A549 (cell line): ENCODE measurements at regions not wholly inside any gene's neighbourhood (a gene's known extent, or its start where the extent isn't known, plus 50 kb on each side); places are given as distances from the start of the nearest gene placed in this dataset.

Source experiments
- ATAC-seq, 2 experiments: fragments of 200-7000 bp in 1 of 2; fragments of >200 bp in 1 of 2; cut with Nextera tagmentation in 1 of 2; cut with Tn5 transposase in 1 of 2; 3 replicates each; pipeline versions ENCODE4 v1.8.0 to v1.9.1; 2018 to 2020; ENCODE audit warnings: mild to moderate bottlenecking in 1 of 2, moderate library complexity in 1 of 2
- CTCF ChIA-PET: fragments of 300-600 bp; sonication (Branson Sonifier 250); formaldehyde crosslinking; extraction: SDS; loops from one replicate; lab custom pipeline; 2021; ENCODE audit warnings: antibody characterized with exemption, inconsistent platforms; lab: Yijun Ruan, JAX
- POLR2A ChIA-PET: fragments of 350-600 bp; formaldehyde crosslinking; extraction: SDS; loops from one replicate; lab custom pipeline; 2021; ENCODE audit warnings: antibody characterized with exemption, inconsistent platforms; lab: Yijun Ruan, JAX
- DNase-seq, 2 experiments: peaks; one replicate each; pipeline versions ENCODE4 v3.0.0 to v3.0.0-alpha.2; 2011 to 2016; ENCODE audit warnings: low read depth in 1 of 2, low spot score in 1 of 2
- FAIRE-seq: peaks from 2 replicates; lab custom pipeline; 2011; peaks lifted over from hg19 to GRCh38; lab: Jason Lieb, UNC
- H3K27ac ChIP-seq, 2 experiments: fragments of >200 bp; sonication (Bioruptor Twin); formaldehyde crosslinking; 3 replicates each; pipeline ENCODE4 v1.5.1; 2016 to 2017
- H3K4me1 ChIP-seq: fragments of >200 bp; sonication (Bioruptor Twin); formaldehyde crosslinking; 3 replicates; pipeline ENCODE4 v1.6.1; 2016
- H3K4me2 ChIP-seq: fragments of >200 bp; sonication (Bioruptor Twin); formaldehyde crosslinking; 3 replicates; pipeline ENCODE4 v1.6.1; 2016
- H3K4me3 ChIP-seq: fragments of >200 bp; sonication (Bioruptor Twin); formaldehyde crosslinking; 3 replicates; pipeline ENCODE4 v1.5.1; 2016
- H3K9me3 ChIP-seq: fragments of >200 bp; sonication (Bioruptor Twin); formaldehyde crosslinking; 3 replicates; pipeline ENCODE4 v1.6.1; 2016
- BCL3 ChIP-seq: fragments of >200 bp; sonication (Bioruptor Twin); formaldehyde crosslinking; IDR thresholded peaks from 3 replicates; pipeline ENCODE4 v1.6.1; 2016
- CEBPB ChIP-seq, 2 experiments: fragments of >200 bp in 1 of 2; sonication (Bioruptor Twin) in 1 of 2; formaldehyde crosslinking in 1 of 2; IDR thresholded peaks; 2 replicates each; pipeline ENCODE4 v1.6.1; 2012 to 2016
- CHD4 ChIP-seq: fragments of 200-600 bp; sonication (generic); IDR thresholded peaks from 2 replicates; pipeline ENCODE4 v1.6.1; 2016; ENCODE audit warnings: antibody characterized with exemption, mild to moderate bottlenecking, borderline replicate concordance
- CTCF ChIP-seq: fragments of >200 bp; sonication (Bioruptor Twin); formaldehyde crosslinking; IDR thresholded peaks from 3 replicates; pipeline ENCODE4 v1.5.1; 2016
- E2F6 ChIP-seq: IDR thresholded peaks from 2 replicates; pipeline ENCODE4 v1.6.1; 2012; ENCODE audit warnings: low read depth, borderline replicate concordance
- EHMT2 ChIP-seq: fragments of 200-600 bp; sonication (generic); IDR thresholded peaks from 2 replicates; pipeline ENCODE4 v1.6.1; 2016; ENCODE audit warnings: antibody characterized with exemption, low read depth, mild to moderate bottlenecking, moderate library complexity
- ELK1 ChIP-seq: fragments of 150-350 bp; IDR thresholded peaks from 2 replicates; pipeline ENCODE4 v1.6.1; 2014; ENCODE audit warnings: low read depth, mild to moderate bottlenecking, low read length
- FOSB ChIP-seq: fragments of 250-450 bp; sonication (Bioruptor Pico); IDR thresholded peaks from 2 replicates; pipeline ENCODE4 v1.5.0; 2020; ENCODE audit warnings: mild to moderate bottlenecking, moderate library complexity
- FOXS1 ChIP-seq: fragments of 250-450 bp; sonication (Bioruptor Pico); IDR thresholded peaks from 2 replicates; pipeline ENCODE4 v1.5.0; 2020; ENCODE audit warnings: mild to moderate bottlenecking, moderate library complexity
- GATA3 ChIP-seq: IDR thresholded peaks from 2 replicates; pipeline ENCODE4 v1.6.1; 2012; ENCODE audit warnings: borderline replicate concordance
- HOXA7 ChIP-seq: fragments of 250-450 bp; sonication (Bioruptor Pico); IDR thresholded peaks from 2 replicates; pipeline ENCODE4 v1.5.0; 2020; ENCODE audit warnings: mild to moderate bottlenecking, moderate library complexity
- HOXB5 ChIP-seq: fragments of 250-450 bp; sonication (Bioruptor Pico); IDR thresholded peaks from 2 replicates; pipeline ENCODE4 v1.5.0; 2020; ENCODE audit warnings: mild to moderate bottlenecking, moderate library complexity
- JUN ChIP-seq, 2 experiments: fragments of >200 bp; sonication (Bioruptor Twin); formaldehyde crosslinking; IDR thresholded peaks; 2 replicates in 1 of 2; 3 replicates in 1 of 2; pipeline ENCODE4 v1.6.1; 2016 to 2017
- JUNB ChIP-seq: fragments of >200 bp; sonication (Bioruptor Twin); formaldehyde crosslinking; IDR thresholded peaks from 2 replicates; pipeline ENCODE4 v1.6.1; 2016
- KDM1A ChIP-seq: fragments of 200-600 bp; sonication (generic); IDR thresholded peaks from 2 replicates; pipeline ENCODE4 v1.6.1; 2016; ENCODE audit warnings: low read depth, mild to moderate bottlenecking
- KDM5A ChIP-seq: fragments of 200-600 bp; sonication (generic); IDR thresholded peaks from 2 replicates; pipeline ENCODE4 v1.6.1; 2016; ENCODE audit warnings: antibody characterized with exemption, mild to moderate bottlenecking
- MAFK ChIP-seq: fragments of 450-650 bp; IDR thresholded peaks from 2 replicates; pipeline ENCODE4 v1.6.1; 2014; ENCODE audit not compliant: partially characterized antibody
- MAX ChIP-seq: IDR thresholded peaks from 2 replicates; pipeline ENCODE4 v1.6.1; 2012
- MYC ChIP-seq: IDR thresholded peaks from 2 replicates; pipeline ENCODE4 v1.6.1; 2012; ENCODE audit warnings: mild to moderate bottlenecking, inconsistent platforms, low read length, improper control_type of control experiment, borderline replicate concordance
- NPAS2 ChIP-seq: fragments of 250-450 bp; sonication (Bioruptor Pico); IDR thresholded peaks from 2 replicates; pipeline ENCODE4 v1.8.0; 2022; ENCODE audit warnings: mild to moderate bottlenecking, moderate library complexity, borderline replicate concordance
- NR3C1 ChIP-seq: fragments of >200 bp; sonication (Bioruptor Twin); formaldehyde crosslinking; IDR thresholded peaks from 3 replicates; pipeline ENCODE4 v1.6.1; 2017
- PHF8 ChIP-seq: fragments of 200-600 bp; sonication (generic); IDR thresholded peaks from 2 replicates; pipeline ENCODE4 v1.6.1; 2016; ENCODE audit warnings: low read depth, mild to moderate bottlenecking, antibody characterized with exemption, moderate library complexity, borderline replicate concordance
- POLR2A ChIP-seq: IDR thresholded peaks from 2 replicates; pipeline ENCODE4 v1.6.1; 2012; ENCODE audit warnings: mild to moderate bottlenecking, low read length
- RARB ChIP-seq: fragments of 250-450 bp; sonication (Bioruptor Pico); IDR thresholded peaks from 2 replicates; pipeline ENCODE4 v1.8.0; 2021; ENCODE audit warnings: mild to moderate bottlenecking, moderate library complexity
- RNF2 ChIP-seq: fragments of 200-600 bp; sonication (generic); IDR thresholded peaks from 2 replicates; pipeline ENCODE4 v1.6.1; 2016; ENCODE audit warnings: low read depth, mild to moderate bottlenecking, antibody characterized with exemption, moderate library complexity, borderline replicate concordance
- SMC3 ChIP-seq: fragments of >200 bp; sonication (Bioruptor Twin); formaldehyde crosslinking; IDR thresholded peaks from 3 replicates; pipeline ENCODE4 v1.6.1; 2018; ENCODE audit warnings: inconsistent platforms
- SREBF2 ChIP-seq: fragments of 450-650 bp; IDR thresholded peaks from 2 replicates; pipeline ENCODE4 v1.6.1; 2014; ENCODE audit warnings: mild to moderate bottlenecking, moderate library complexity
- USF2 ChIP-seq: fragments of 450-650 bp; IDR thresholded peaks from 2 replicates; pipeline ENCODE4 v1.6.1; 2014; ENCODE audit warnings: antibody characterized with exemption
- WGBS: methylation state at CpG from one replicate; pipeline ENCODE4 v1.1.6; 2017; ENCODE audit errors: missing lambda C conversion rate; 5-methylcytosine and 5-hydroxymethylcytosine counted together

- WGBS: 83% methylated on average over 3 of the region's 3 CpGs
- DNase-seq (no peak), FAIRE-seq (no peak), ATAC-seq (no peak)
- no peak overlapping the region; a peak in 1 of 6 replicates for H3K27ac ChIP-seq
- no peak overlapping the region for H3K4me2 ChIP-seq
- POLR2A ChIA-PET: no interaction called here
- H3K9me3 ChIP-seq: no peaks in the 10 kb centered on the region
- CTCF ChIA-PET: interaction anchor here (1.2 kb wide), 1 partner anchor 96 kb away, joined by 3 read pairs; no protein-coding TSS in a partner anchor
- H3K4me1 ChIP-seq: peaks cover 38% of the 10 kb centered on the region
- TF ChIP-seq RNF2 (no peak), BCL3 (no peak), KDM1A (no peak), HOXA7 (CRISPR knock-in tag) (no peak), RARB (CRISPR knock-in tag) (no peak), CEBPB (IDR thresholded peaks at IDR 0.05) (no peak)
- no peak overlapping the region for H3K4me3 ChIP-seq
These were observed 247.5 kb downstream of the KLF6 start for GRCh38 chr10:3537518-3537917.

- H3K4me3 ChIP-seq: no peak overlapping the region
- CTCF ChIA-PET: no interaction called here
- TF ChIP-seq NPAS2: no peak
- TF ChIP-seq SREBF2: no peak
- TF ChIP-seq CHD4: no peak
- TF ChIP-seq ELK1: no peak
- no peak for TF ChIP-seq BCL3
- no peak for TF ChIP-seq POLR2A
- TF ChIP-seq SMC3: no peak
- no peak for TF ChIP-seq KDM5A
- TF ChIP-seq KDM1A: no peak
- TF ChIP-seq HOXB5 (CRISPR knock-in tag): no peak
- no peak for TF ChIP-seq E2F6
- no peak for TF ChIP-seq MAFK
- no peak for TF ChIP-seq FOSB (CRISPR knock-in tag)
- no peak for TF ChIP-seq RARB (CRISPR knock-in tag)
- no peak for TF ChIP-seq RNF2
- TF ChIP-seq JUNB: no peak
- no peak for TF ChIP-seq CTCF
- 94% methylated on average over 7 of the region's 7 CpGs for WGBS
- H3K4me2 ChIP-seq: no peak overlapping the region
- FAIRE-seq (no peak), ATAC-seq (no peak), DNase-seq (no peak)
- H3K27ac ChIP-seq: no peak overlapping the region
- H3K9me3 ChIP-seq: no peaks in the 10 kb centered on the region
- peaks cover 31% of the 10 kb centered on the region for H3K4me1 ChIP-seq
- POLR2A ChIA-PET: no interaction called here
These were observed 250.0 kb downstream of the KLF6 start for GRCh38 chr10:3535001-3535400.

GRCh38 chr10:3534433-3534832, 250.6 kb downstream of the KLF6 start:
- Histone ChIP-seq H3K4me2 (no peak overlapping the region), H3K27ac (no peak overlapping the region), H3K9me3 (no peaks in the 10 kb centered on the region), H3K4me1 (peaks cover 31% of the 10 kb centered on the region), H3K4me3 (no peak overlapping the region)
- WGBS: 90% methylated on average over 10 of the region's 10 CpGs
- no peak for ATAC-seq
- POLR2A ChIA-PET: no interaction called here
- no peak for DNase-seq
- no peak for FAIRE-seq
- CTCF ChIA-PET: interaction anchor here (0.8 kb wide), 1 partner anchor 8 kb away, joined by 4 read pairs; no protein-coding TSS in a partner anchor
- no peak for TF ChIP-seq NR3C1
- TF ChIP-seq USF2: no peak
- no peak for TF ChIP-seq NPAS2
- no peak for TF ChIP-seq JUN (IDR thresholded peaks at IDR 0.05)
- TF ChIP-seq GATA3: no peak
- no peak for TF ChIP-seq ELK1
- no peak for TF ChIP-seq HOXB5 (CRISPR knock-in tag)
- TF ChIP-seq EHMT2: no peak
- no peak for TF ChIP-seq MYC
- no peak for TF ChIP-seq FOXS1 (CRISPR knock-in tag)
- TF ChIP-seq PHF8: no peak
- no peak for TF ChIP-seq MAX
- no peak for TF ChIP-seq SMC3
